ENCODE measurements at regions not wholly inside any gene's neighbourhood (a gene's known extent, or its start where the extent isn't known, plus 50 kb on each side); places are given as distances from the start of the nearest gene placed in this dataset.

DNA sequence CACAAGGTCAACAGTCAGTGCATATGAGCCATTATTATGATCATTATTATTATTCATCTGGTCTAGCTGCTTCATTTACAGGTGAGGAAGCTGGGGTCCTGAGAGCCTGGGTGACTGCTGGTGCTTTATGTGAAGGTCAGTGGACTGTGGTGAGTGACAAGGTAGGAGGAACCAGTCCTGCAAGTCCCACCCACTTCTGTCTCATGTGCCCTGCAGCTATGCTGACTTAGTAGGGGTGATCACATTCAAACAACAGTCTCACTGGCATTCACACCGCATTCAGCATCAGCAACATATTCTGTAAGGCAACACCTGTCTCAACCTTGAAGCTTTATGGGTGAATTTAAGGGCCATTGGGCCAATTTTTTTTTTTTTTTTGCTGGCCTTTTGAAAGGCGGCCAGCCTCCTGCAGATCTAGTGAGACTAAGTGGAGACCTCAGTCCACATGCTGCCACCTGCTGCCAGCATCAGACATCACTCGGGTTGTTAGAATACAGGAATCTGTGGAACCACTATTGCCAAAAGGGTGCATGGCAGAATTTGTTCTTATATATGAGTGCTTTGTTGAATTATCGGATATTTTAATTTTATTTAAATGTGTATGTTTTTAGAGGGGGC, 59.9 kb upstream of the CACNA1E start:
- H3K4me3 ChIP-seq (ENCODE audit: low read depth, low read length), result no peak overlapping the region

DNA sequence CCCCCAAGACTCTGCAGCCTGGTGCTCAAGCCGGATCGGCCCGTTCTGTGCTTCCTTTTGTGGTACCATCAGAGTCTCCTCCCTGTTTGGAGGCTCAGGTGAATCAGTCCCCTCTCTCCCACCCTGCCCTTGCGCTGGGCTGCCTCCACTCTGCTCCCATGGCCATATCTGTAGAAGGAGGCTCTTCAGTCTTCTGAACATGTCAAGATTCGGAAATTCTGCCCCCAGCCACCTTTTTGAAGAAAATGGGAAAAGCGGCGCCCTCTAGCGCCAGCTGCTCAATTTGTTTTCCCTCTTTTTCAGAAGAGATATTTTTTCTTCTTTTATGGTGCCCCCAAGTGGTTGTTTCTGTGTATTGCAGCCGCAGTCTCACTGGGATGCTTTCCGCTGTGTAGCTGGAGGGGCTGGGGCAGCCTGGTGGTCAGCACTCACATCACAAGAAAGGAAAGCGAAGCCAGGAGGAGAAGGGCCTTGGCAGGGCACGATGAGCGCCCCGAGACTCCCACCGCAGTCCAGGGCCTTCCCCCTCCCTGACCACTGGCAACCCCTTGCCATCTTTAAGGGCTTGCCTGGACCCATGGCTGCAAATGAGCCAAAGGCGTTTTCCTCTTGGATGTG, 58.4 kb upstream of the CACNA1E start:
- H3K4me3 ChIP-seq (ENCODE audit: low read depth, low read length), result no peak overlapping the region

DNA sequence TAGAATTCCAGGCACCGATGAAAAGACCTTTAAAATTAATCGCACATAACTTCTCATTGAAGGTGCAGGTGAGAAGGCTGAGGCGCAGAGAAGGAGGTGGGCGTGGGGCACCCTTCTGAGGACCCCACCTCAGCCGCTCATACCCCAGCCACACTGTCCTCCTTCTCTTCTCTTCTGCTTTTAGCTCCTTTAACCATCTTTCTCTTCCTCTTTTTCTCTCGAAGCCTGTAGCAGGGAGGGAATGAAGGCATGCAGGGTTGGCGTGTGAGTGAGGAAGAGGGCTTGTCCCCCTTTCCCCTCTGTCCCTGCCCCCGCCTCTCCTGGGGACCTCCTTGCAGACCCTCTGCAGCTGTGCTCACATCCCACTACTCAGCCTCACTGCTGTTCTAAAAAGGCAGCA, 57.8 kb upstream of the CACNA1E start:
- H3K4me3 ChIP-seq (ENCODE audit: low read depth, low read length), result no peak overlapping the region

DNA sequence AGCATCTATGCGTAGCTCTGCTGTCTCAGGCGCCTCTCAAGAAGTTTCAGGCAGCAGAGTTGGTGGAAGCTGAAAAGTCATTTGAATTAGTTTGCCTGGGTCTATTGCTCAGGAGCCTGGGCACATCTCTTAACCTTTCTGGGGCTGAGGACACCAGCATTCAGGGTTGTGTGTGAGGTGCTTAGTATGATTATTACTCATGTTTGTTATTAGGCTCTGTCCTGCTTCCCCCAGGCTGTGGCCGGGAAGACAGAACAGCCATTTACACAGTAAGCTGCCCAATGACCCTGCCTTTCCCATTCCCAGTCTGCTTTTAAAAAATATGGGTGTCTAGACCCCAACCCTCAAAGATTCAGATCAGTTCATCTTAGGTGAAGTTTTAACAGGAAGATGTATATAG, 53.9 kb upstream of the CACNA1E start:
- no peak overlapping the region for H3K4me3 ChIP-seq (ENCODE audit: low read depth, low read length)

DNA sequence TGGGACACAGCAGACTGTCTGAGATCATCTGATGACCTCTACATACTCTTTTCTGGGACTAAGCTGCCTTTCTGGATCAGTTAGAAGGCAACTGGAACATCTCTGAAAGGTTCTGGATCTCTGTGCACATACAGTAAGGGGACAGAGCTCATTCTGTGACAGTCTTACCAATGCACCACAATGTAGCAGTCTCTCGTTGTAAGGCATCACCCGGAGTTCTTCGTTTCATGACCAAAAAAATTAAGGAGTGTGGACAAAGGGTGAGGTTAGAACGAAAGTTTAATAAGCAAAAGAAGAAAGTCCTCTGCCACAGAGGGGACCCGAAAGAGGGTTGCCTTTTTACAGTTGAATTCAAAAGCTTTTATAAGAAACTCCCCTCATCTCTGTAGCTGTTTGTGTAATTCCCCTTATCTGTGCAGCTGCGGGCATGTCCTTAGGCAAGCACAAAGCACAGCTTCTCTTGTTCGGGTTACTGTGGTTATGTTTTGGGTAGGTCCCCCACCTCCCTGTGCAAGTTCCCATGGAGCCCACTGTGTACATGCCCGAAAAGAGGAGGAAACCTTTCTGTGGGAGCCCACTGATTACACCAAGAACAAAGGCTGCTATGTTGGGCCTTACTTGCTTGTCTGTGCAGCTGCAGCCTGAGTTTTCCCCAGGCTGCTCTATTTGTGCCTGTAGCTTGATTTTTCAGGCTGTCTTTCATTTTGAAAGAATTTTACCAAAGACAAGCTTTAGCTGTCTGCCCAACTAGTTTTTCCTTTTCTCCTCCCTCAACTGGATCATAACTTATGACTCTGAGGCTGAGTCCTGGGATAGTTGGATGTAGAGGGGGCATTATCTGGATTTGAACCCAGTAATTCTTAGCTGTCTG, 53.1 kb upstream of the CACNA1E start:
- H3K4me3 ChIP-seq (ENCODE audit: low read depth, low read length), result no peak overlapping the region

Data from iPS-11a (cell line).